ENCODE measurements at regions not wholly inside any gene's neighbourhood (a gene's known extent, or its start where the extent isn't known, plus 50 kb on each side); places are given as distances from the start of the nearest gene placed in this dataset.

GRCh38 chr21:15278851-15279250 lies 214.1 kb upstream of the NRIP1 start:
- no peak for TF ChIP-seq CTCF (conservative IDR thresholded peaks at IDR 0.05; ENCODE audit: low read length)
- no peak for TF ChIP-seq EZH2phosphoT487 (IDR thresholded peaks at IDR 0.05; ENCODE audit: borderline replicate concordance)
